C4-2B (cell line): ENCODE measurements at regions not wholly inside any gene's neighbourhood (a gene's known extent, or its start where the extent isn't known, plus 50 kb on each side); places are given as distances from the start of the nearest gene placed in this dataset.

ENCODE experiments used
- ZFX ChIP-seq: fragments of 450-650 bp; IDR thresholded peaks from 2 replicates; pipeline ENCODE4 v1.6.1; 2017
- TF ChIP-seq, protein P1 (sequence below): fragments of 450-650 bp; conservative IDR thresholded peaks from 2 replicates; pipeline ENCODE4 v1.5.1; 2017; ENCODE audit warnings: mild to moderate bottlenecking

DNA sequence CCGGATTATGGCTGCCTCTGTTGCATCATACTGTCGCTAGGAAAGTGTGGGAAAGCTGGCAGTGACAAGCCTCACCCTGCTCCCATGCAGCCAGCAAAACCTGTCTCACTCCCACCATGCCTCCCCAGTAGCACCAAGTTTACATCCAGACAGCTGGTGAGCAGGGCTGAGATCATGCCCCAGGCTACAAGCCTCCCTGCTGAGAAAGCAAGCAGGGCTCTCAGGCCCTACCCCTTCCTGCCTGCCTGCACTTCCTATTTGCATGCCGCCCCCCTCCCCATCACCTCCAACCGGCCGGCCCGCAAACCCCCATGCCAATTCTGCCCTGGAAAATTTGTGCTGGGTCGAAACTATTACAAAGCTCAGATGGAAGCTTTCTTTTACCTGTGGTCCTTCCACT is 408.2 kb upstream of the FKBP1C start:
- TF ChIP-seq, protein P1, sequence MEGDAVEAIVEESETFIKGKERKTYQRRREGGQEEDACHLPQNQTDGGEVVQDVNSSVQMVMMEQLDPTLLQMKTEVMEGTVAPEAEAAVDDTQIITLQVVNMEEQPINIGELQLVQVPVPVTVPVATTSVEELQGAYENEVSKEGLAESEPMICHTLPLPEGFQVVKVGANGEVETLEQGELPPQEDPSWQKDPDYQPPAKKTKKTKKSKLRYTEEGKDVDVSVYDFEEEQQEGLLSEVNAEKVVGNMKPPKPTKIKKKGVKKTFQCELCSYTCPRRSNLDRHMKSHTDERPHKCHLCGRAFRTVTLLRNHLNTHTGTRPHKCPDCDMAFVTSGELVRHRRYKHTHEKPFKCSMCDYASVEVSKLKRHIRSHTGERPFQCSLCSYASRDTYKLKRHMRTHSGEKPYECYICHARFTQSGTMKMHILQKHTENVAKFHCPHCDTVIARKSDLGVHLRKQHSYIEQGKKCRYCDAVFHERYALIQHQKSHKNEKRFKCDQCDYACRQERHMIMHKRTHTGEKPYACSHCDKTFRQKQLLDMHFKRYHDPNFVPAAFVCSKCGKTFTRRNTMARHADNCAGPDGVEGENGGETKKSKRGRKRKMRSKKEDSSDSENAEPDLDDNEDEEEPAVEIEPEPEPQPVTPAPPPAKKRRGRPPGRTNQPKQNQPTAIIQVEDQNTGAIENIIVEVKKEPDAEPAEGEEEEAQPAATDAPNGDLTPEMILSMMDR, result no peak
- TF ChIP-seq ZFX, result no peak
